ENCODE measurements at regions not wholly inside any gene's neighbourhood (a gene's known extent, or its start where the extent isn't known, plus 50 kb on each side); places are given as distances from the start of the nearest gene placed in this dataset.

DNA sequence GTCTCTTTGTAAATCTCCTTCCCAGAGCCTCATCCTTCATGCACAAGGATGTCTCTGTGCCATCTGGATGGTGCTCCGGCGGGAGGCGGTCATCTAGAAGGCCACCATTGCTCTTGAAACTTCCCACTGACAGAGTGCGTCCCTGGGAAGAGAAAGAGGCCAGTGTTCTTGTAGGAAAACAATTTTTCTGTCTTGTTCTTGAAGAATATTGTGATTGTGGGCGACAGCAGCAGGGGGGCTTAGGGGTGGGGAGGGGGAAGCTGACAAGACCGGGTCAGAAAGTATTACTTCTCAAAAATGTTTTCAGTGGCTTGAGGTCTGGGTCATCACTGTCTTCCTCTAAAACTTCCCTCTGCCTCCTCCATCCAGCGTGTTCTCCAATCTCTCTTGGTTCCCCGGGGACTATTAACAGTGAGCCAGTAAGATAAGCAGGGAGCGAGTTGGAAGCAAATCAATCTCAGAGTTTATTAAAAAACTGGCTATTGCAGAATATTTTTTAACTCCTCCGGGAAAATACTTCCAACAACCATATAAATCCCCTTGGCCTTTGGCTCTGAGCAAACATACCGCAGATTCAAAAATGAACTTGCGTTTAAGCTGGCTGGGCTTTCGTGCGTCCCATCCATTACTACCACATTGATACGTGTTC, 597.8 kb upstream of the MGMT start:
- Histone ChIP-seq H2AFZ (ENCODE audit: low read depth, low read length) (no peak overlapping the region), H3F3A (ENCODE audit: insufficient read depth, low read length, poor library complexity, severe bottlenecking) (no peaks in the 10 kb centered on the region), H3K9ac (ENCODE audit: low read length) (no peak overlapping the region), H3K27me3 (ENCODE audit: insufficient read depth, low read depth, low read length) (no peaks in the 10 kb centered on the region), H3K27ac (ENCODE audit: low read length) (no peak overlapping the region), H3K4me2 (ENCODE audit: low read length) (no peak overlapping the region), H3K9me2 (ENCODE audit: insufficient read depth, low read length) (no peaks in the 10 kb centered on the region), H3K36me3 (ENCODE audit: insufficient read depth, low read length) (no peaks in the 10 kb centered on the region), H4K20me1 (ENCODE audit: insufficient read depth) (no peaks in the 10 kb centered on the region), H3K79me2 (replicated peaks; ENCODE audit: insufficient read depth, low read length) (no peaks in the 10 kb centered on the region), H3K4me3 (ENCODE audit: low read length) (no peak overlapping the region), H3K9me3 (ENCODE audit: low read length) (no peaks in the 10 kb centered on the region)
- TF ChIP-seq RAD21 (conservative IDR thresholded peaks at IDR 0.05) (no peak), SMC3 (conservative IDR thresholded peaks at IDR 0.05; ENCODE audit: poor library complexity) (no peak), TAF1 (IDR thresholded peaks at IDR 0.05; ENCODE audit: low read depth) (no peak), MXI1 (conservative IDR thresholded peaks at IDR 0.05; ENCODE audit: poor library complexity, severe bottlenecking) (no peak), EZH2 (IDR thresholded peaks at IDR 0.05; ENCODE audit: borderline replicate concordance, insufficient read depth, low read length, poor library complexity, severe bottlenecking) (no peak), EP300 (conservative IDR thresholded peaks at IDR 0.05; ENCODE audit: poor library complexity, severe bottlenecking) (no peak), POLR2AphosphoS5 (IDR thresholded peaks at IDR 0.05) (no peak)
- TF ChIP-seq, protein P1, sequence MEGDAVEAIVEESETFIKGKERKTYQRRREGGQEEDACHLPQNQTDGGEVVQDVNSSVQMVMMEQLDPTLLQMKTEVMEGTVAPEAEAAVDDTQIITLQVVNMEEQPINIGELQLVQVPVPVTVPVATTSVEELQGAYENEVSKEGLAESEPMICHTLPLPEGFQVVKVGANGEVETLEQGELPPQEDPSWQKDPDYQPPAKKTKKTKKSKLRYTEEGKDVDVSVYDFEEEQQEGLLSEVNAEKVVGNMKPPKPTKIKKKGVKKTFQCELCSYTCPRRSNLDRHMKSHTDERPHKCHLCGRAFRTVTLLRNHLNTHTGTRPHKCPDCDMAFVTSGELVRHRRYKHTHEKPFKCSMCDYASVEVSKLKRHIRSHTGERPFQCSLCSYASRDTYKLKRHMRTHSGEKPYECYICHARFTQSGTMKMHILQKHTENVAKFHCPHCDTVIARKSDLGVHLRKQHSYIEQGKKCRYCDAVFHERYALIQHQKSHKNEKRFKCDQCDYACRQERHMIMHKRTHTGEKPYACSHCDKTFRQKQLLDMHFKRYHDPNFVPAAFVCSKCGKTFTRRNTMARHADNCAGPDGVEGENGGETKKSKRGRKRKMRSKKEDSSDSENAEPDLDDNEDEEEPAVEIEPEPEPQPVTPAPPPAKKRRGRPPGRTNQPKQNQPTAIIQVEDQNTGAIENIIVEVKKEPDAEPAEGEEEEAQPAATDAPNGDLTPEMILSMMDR (IDR thresholded peaks at IDR 0.05; ENCODE audit: poor library complexity, severe bottlenecking): no peak
- TF ChIP-seq, protein P2, sequence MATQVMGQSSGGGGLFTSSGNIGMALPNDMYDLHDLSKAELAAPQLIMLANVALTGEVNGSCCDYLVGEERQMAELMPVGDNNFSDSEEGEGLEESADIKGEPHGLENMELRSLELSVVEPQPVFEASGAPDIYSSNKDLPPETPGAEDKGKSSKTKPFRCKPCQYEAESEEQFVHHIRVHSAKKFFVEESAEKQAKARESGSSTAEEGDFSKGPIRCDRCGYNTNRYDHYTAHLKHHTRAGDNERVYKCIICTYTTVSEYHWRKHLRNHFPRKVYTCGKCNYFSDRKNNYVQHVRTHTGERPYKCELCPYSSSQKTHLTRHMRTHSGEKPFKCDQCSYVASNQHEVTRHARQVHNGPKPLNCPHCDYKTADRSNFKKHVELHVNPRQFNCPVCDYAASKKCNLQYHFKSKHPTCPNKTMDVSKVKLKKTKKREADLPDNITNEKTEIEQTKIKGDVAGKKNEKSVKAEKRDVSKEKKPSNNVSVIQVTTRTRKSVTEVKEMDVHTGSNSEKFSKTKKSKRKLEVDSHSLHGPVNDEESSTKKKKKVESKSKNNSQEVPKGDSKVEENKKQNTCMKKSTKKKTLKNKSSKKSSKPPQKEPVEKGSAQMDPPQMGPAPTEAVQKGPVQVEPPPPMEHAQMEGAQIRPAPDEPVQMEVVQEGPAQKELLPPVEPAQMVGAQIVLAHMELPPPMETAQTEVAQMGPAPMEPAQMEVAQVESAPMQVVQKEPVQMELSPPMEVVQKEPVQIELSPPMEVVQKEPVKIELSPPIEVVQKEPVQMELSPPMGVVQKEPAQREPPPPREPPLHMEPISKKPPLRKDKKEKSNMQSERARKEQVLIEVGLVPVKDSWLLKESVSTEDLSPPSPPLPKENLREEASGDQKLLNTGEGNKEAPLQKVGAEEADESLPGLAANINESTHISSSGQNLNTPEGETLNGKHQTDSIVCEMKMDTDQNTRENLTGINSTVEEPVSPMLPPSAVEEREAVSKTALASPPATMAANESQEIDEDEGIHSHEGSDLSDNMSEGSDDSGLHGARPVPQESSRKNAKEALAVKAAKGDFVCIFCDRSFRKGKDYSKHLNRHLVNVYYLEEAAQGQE (IDR thresholded peaks at IDR 0.05; ENCODE audit: borderline replicate concordance): no peak

DNA sequence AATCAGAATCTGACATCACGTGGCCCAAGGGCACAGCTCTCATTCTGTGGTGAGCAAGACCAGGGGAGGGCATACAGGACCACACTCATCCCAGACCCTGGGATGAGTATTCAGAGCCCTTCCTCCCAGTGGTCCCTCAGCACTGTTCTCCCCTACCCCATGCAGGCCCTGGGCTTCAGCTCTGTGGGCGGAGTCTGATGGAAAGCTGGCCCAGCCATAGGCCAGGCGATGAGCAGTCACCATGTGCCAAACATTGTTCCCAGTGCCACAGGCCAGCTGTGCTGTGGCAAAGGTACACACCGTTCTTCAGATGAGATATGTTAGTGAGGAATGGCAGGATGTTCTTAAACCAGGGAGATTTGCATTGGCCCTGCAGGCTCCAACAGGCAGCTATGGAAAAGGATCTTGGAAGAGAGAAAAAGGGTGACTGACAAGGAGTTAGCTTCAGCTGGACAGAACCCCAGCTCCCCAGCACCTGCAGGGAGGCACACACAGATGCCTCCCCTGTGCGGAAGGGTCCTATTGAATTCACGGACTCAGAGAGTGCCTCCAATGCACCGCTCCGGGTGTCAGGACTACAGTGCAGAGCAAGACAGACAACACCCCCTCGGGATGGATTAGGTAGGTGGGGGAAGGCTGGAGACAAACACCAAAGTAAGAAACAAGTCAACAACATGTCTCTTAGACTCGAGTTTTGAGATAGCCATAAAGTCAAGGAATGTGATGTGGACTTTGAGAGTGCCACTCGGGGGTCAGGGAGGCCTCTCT, 596.0 kb upstream of the MGMT start:
- Histone ChIP-seq H3K9ac (ENCODE audit: low read length) (no peak overlapping the region), H3K79me2 (replicated peaks; ENCODE audit: insufficient read depth, low read length) (no peaks in the 10 kb centered on the region), H3K36me3 (ENCODE audit: insufficient read depth, low read length) (no peaks in the 10 kb centered on the region), H3K9me2 (ENCODE audit: insufficient read depth, low read length) (no peaks in the 10 kb centered on the region), H3K4me2 (ENCODE audit: low read length) (no peak overlapping the region), H3K9me3 (ENCODE audit: low read length) (no peaks in the 10 kb centered on the region), H3K27ac (ENCODE audit: low read length) (no peak overlapping the region), H2AFZ (ENCODE audit: low read depth, low read length) (no peak overlapping the region), H3K27me3 (ENCODE audit: insufficient read depth, low read depth, low read length) (no peaks in the 10 kb centered on the region), H3K4me3 (ENCODE audit: low read length) (no peak overlapping the region), H3F3A (ENCODE audit: insufficient read depth, low read length, poor library complexity, severe bottlenecking) (no peaks in the 10 kb centered on the region), H4K20me1 (ENCODE audit: insufficient read depth) (no peaks in the 10 kb centered on the region)
- TF ChIP-seq MXI1 (conservative IDR thresholded peaks at IDR 0.05; ENCODE audit: poor library complexity, severe bottlenecking): no peak
- no peak for TF ChIP-seq RAD21 (conservative IDR thresholded peaks at IDR 0.05)
- no peak for TF ChIP-seq SMC3 (conservative IDR thresholded peaks at IDR 0.05; ENCODE audit: poor library complexity)
- TF ChIP-seq EP300 (conservative IDR thresholded peaks at IDR 0.05; ENCODE audit: poor library complexity, severe bottlenecking): no peak
- TF ChIP-seq, protein P1 (IDR thresholded peaks at IDR 0.05; ENCODE audit: poor library complexity, severe bottlenecking): no peak
- TF ChIP-seq EZH2 (IDR thresholded peaks at IDR 0.05; ENCODE audit: borderline replicate concordance, insufficient read depth, low read length, poor library complexity, severe bottlenecking): no peak
- TF ChIP-seq, protein P2 (IDR thresholded peaks at IDR 0.05; ENCODE audit: borderline replicate concordance): no peak
- TF ChIP-seq TAF1 (IDR thresholded peaks at IDR 0.05; ENCODE audit: low read depth): no peak
- TF ChIP-seq POLR2AphosphoS5 (IDR thresholded peaks at IDR 0.05): no peak
